ENCODE measurements at regions not wholly inside any gene's neighbourhood (a gene's known extent, or its start where the extent isn't known, plus 50 kb on each side); places are given as distances from the start of the nearest gene placed in this dataset.

- in situ Hi-C loops (cut with HindIII; ENCODE audit: extremely low pct_ligation_motif_present, low pct_unique_long_range_greater_than_20kb) (no loop called here), intact Hi-C loops (cut with micrococcal nuclease; ENCODE audit: unreplicated experiment) (no loop called here)
- no peak for FAIRE-seq
- Histone ChIP-seq H3K36me3 (replicated peaks in 1 of 2; ENCODE audit: control insufficient read depth in 1 of 2, insufficient read depth in 2 of 2, low read length in 2 of 2) (no peaks in the 10 kb centered on the region), H3K4me3 (replicated peaks in 1 of 3; ENCODE audit: insufficient read depth in 1 of 3, low read depth in 2 of 3, low read length in 3 of 3) (no peak overlapping the region), H3K4me2 (ENCODE audit: low read depth, low read length) (no peak overlapping the region), H3K27ac (ENCODE audit: extremely low read length, insufficient read depth, low read length) (no peak overlapping the region), H2AFZ (ENCODE audit: low read length) (no peak overlapping the region), H4K20me1 (ENCODE audit: insufficient read depth, low read length) (no peaks in the 10 kb centered on the region), H3K27me3 (ENCODE audit: control insufficient read depth in 1 of 2, insufficient read depth in 2 of 2, low read length in 2 of 2) (no peaks in the 10 kb centered on the region), H3K9me3 (ENCODE audit: low read length) (peaks cover 79% of the 10 kb centered on the region), H3K4me1 (ENCODE audit: insufficient read depth, low read length) (no peaks in the 10 kb centered on the region), H3K79me2 (ENCODE audit: insufficient read depth, low read length) (no peaks in the 10 kb centered on the region), H3K9ac (ENCODE audit: insufficient read depth, low read depth, low read length) (no peak overlapping the region)
- ChIA-PET CTCF (ENCODE audit: low intra/inter-chr PET ratio, low total read pairs) (no interaction called here), POLR2A (no interaction called here)
- ATAC-seq, result no peak
- no peak for TF ChIP-seq FUBP1 (CRISPR knock-in tag; IDR thresholded peaks at IDR 0.05; ENCODE audit: borderline replicate concordance)
- no peak for TF ChIP-seq ZNF766 (CRISPR knock-in tag; IDR thresholded peaks at IDR 0.05; ENCODE audit: borderline replicate concordance)
- TF ChIP-seq TSC22D2 (CRISPR knock-in tag; IDR thresholded peaks at IDR 0.05; ENCODE audit: borderline replicate concordance), result no peak
- TF ChIP-seq PLSCR1 (CRISPR knock-in tag; IDR thresholded peaks at IDR 0.05; ENCODE audit: borderline replicate concordance), result no peak
- no peak for TF ChIP-seq POGK (CRISPR knock-in tag; conservative IDR thresholded peaks at IDR 0.05)
- no peak for TF ChIP-seq ATF6 (CRISPR knock-in tag; conservative IDR thresholded peaks at IDR 0.05)
- no peak for TF ChIP-seq E2F2 (CRISPR knock-in tag; IDR thresholded peaks at IDR 0.05; ENCODE audit: borderline replicate concordance)
- no peak for TF ChIP-seq ZC3H4 (CRISPR knock-in tag; IDR thresholded peaks at IDR 0.05; ENCODE audit: borderline replicate concordance)
- no peak for DNase-seq (ENCODE audit: low spot score)
- no TSS peak for BruUV-seq (replicated peaks)
These were observed 784.9 kb downstream of the EPHA4 start for GRCh38 chr2:220787251-220787650.
